H1 (cell line): ENCODE measurements at regions not wholly inside any gene's neighbourhood (a gene's known extent, or its start where the extent isn't known, plus 50 kb on each side); places are given as distances from the start of the nearest gene placed in this dataset.

Experiments used
- CBX5 ChIP-seq: fragments of 300-800, 300-1000 bp; sonication (generic); IDR thresholded peaks from 2 replicates; pipeline ENCODE4 v1.7.1; 2016; ENCODE audit warnings: antibody characterized with exemption, low read length, low read depth
- CHD1 ChIP-seq: IDR thresholded peaks from 2 replicates; pipeline ENCODE4 v1.6.1; 2012; ENCODE audit warnings: low read depth, low read length, improper control_type of control experiment
- MAFK ChIP-seq: IDR thresholded peaks from 2 replicates; pipeline ENCODE4 v1.6.1; 2012; ENCODE audit warnings: low read depth, mild to moderate bottlenecking, improper control_type of control experiment, low read length
- RAD21 ChIP-seq, 2 experiments: IDR thresholded peaks in 1 of 2; conservative IDR thresholded peaks in 1 of 2; 2 replicates each; pipeline ENCODE4 v1.6.1; 2011; ENCODE audit warnings: low read depth in 2 of 2, low read length in 2 of 2, improper control_type of control experiment in 1 of 2, inconsistent platforms in 1 of 2, mild to moderate bottlenecking in 1 of 2, moderate library complexity in 1 of 2
- TF ChIP-seq, protein P1 (sequence below): fragments of 300-600 bp; sonication (generic); IDR thresholded peaks from 2 replicates; pipeline ENCODE4 v1.7.1; 2012; ENCODE audit warnings: low read length, moderate library complexity, mild to moderate bottlenecking, inconsistent platforms; ENCODE audit not compliant: insufficient replicate concordance

DNA sequence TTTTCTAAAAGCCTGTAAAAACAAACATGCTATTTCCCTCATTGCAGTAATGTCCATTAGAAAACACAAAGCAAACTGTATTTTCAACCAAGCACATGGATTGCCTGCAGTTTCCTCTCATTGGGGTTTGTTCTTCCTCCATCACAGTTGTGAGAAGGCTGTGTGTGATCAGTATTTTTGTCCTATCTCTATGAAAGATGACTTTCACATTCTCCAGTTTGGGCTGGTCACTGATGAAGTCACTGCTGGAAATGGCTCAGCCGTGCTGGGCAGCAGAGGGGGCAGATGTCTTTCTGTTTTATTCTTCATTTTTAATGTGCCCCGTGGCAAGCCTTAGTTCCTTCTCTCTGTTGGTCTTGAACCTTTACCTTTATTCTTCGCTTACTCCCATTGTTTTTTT, 288.9 kb upstream of the MPDZ start (continued):
- TF ChIP-seq, protein P1, sequence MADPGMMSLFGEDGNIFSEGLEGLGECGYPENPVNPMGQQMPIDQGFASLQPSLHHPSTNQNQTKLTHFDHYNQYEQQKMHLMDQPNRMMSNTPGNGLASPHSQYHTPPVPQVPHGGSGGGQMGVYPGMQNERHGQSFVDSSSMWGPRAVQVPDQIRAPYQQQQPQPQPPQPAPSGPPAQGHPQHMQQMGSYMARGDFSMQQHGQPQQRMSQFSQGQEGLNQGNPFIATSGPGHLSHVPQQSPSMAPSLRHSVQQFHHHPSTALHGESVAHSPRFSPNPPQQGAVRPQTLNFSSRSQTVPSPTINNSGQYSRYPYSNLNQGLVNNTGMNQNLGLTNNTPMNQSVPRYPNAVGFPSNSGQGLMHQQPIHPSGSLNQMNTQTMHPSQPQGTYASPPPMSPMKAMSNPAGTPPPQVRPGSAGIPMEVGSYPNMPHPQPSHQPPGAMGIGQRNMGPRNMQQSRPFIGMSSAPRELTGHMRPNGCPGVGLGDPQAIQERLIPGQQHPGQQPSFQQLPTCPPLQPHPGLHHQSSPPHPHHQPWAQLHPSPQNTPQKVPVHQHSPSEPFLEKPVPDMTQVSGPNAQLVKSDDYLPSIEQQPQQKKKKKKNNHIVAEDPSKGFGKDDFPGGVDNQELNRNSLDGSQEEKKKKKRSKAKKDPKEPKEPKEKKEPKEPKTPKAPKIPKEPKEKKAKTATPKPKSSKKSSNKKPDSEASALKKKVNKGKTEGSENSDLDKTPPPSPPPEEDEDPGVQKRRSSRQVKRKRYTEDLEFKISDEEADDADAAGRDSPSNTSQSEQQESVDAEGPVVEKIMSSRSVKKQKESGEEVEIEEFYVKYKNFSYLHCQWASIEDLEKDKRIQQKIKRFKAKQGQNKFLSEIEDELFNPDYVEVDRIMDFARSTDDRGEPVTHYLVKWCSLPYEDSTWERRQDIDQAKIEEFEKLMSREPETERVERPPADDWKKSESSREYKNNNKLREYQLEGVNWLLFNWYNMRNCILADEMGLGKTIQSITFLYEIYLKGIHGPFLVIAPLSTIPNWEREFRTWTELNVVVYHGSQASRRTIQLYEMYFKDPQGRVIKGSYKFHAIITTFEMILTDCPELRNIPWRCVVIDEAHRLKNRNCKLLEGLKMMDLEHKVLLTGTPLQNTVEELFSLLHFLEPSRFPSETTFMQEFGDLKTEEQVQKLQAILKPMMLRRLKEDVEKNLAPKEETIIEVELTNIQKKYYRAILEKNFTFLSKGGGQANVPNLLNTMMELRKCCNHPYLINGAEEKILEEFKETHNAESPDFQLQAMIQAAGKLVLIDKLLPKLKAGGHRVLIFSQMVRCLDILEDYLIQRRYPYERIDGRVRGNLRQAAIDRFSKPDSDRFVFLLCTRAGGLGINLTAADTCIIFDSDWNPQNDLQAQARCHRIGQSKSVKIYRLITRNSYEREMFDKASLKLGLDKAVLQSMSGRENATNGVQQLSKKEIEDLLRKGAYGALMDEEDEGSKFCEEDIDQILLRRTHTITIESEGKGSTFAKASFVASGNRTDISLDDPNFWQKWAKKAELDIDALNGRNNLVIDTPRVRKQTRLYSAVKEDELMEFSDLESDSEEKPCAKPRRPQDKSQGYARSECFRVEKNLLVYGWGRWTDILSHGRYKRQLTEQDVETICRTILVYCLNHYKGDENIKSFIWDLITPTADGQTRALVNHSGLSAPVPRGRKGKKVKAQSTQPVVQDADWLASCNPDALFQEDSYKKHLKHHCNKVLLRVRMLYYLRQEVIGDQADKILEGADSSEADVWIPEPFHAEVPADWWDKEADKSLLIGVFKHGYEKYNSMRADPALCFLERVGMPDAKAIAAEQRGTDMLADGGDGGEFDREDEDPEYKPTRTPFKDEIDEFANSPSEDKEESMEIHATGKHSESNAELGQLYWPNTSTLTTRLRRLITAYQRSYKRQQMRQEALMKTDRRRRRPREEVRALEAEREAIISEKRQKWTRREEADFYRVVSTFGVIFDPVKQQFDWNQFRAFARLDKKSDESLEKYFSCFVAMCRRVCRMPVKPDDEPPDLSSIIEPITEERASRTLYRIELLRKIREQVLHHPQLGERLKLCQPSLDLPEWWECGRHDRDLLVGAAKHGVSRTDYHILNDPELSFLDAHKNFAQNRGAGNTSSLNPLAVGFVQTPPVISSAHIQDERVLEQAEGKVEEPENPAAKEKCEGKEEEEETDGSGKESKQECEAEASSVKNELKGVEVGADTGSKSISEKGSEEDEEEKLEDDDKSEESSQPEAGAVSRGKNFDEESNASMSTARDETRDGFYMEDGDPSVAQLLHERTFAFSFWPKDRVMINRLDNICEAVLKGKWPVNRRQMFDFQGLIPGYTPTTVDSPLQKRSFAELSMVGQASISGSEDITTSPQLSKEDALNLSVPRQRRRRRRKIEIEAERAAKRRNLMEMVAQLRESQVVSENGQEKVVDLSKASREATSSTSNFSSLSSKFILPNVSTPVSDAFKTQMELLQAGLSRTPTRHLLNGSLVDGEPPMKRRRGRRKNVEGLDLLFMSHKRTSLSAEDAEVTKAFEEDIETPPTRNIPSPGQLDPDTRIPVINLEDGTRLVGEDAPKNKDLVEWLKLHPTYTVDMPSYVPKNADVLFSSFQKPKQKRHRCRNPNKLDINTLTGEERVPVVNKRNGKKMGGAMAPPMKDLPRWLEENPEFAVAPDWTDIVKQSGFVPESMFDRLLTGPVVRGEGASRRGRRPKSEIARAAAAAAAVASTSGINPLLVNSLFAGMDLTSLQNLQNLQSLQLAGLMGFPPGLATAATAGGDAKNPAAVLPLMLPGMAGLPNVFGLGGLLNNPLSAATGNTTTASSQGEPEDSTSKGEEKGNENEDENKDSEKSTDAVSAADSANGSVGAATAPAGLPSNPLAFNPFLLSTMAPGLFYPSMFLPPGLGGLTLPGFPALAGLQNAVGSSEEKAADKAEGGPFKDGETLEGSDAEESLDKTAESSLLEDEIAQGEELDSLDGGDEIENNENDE: no peak
- TF ChIP-seq MAFK (no peak), CBX5 (no peak), CHD1 (no peak), RAD21 (IDR thresholded peaks at IDR 0.05 in 1 of 2, conservative IDR thresholded peaks at IDR 0.05 in 1 of 2; ENCODE audit: low read depth in 2 of 2, low read length in 2 of 2) (no peak)
- TF ChIP-seq, all 59 proteins: peak for 0
